HG02759 (cell line): ENCODE measurements at regions not wholly inside any gene's neighbourhood (a gene's known extent, or its start where the extent isn't known, plus 50 kb on each side); places are given as distances from the start of the nearest gene placed in this dataset.
"Not testable (repeated sequence)": the region's sequence is repeated elsewhere in the genome, so short reads cannot be mapped to it uniquely, and the experiment has no call there.

ENCODE experiments used
- ATAC-seq: cut with Tn5 transposase; IDR thresholded peaks from one replicate; pipeline ENCODE4 v1.9.1; 2021; ENCODE audit warnings: mild to moderate bottlenecking, moderate library complexity; ENCODE audit not compliant: unreplicated experiment

DNA sequence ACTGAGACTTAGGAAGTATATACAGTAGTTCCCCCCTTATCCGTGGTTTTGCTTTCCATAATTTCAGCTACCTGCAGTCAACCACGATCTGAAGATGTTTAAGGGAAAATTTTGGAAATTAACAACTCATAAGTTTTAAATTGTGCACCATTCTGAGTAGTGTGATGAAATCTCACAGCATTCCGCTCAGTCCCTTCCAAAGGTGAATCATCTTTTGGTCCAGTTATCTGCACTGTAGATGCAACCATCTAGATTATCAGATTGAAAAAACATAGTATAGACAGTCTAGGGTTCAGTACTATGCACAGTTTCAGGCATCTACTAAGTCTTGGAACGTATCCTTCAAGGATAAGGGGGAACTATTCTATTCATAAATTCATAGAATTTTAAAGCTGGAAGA, 109.0 kb downstream of the ANXA3 start:
- no peak for ATAC-seq

GRCh38 chr4:78661086-78661690, 109.6 kb downstream of the ANXA3 start:
- ATAC-seq, result no peak

GRCh38 chr4:78661921-78662521, 110.5 kb downstream of the ANXA3 start:
- peak; percentile 85 for ATAC-seq

GRCh38 chr4:78662658-78663057, 111.1 kb downstream of the ANXA3 start:
- no peak for ATAC-seq

DNA sequence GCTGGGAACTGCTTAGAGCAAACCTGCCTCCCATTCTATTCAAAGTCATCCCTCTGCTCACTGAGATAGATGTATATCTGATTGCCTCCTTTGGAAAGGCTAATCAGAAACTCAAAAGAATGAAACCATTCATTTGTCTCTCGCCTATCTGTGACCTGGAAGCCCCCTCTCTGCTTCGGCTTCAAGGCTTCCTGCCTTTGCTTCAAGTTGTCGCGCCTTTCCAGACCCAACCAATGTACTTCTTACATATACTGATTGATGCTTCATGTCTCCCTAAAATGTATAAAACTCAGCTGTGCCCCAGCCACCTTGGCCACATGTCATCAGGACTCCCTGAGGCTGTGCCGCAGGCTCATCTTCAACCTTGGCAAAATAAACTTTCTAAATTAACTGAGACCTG, 111.9 kb upstream of the BMP2K start:
- ATAC-seq, result not testable (repeated sequence)

DNA sequence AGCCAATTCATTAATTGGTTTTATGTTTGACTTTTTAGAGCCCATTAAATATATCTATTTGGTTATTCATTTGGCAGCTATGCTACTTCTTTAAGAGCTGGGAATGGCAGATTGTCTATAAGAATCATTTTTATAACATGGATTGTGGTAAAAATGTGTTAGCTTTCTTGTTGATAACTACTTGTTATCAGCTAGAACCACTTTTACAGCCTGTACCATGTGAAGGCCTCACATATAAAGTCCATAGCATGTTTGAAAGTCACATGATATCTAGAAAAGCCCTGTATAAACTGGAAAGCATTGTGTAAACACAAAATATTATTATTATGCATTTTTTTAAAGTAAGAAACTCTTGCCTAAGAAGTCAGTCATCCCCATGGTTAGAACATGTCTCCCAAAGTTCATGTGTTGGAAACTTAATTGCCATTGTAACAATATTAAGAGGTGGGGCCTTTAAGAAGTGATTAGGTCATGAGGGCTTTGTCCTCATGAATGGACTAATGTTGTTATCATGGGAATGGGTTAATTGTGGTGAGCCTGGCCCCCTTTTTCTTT, 110.9 kb upstream of the BMP2K start:
- ATAC-seq, result no peak

- ATAC-seq, result no peak
These were observed 109.3 kb upstream of the BMP2K start for GRCh38 chr4:78666830-78667258.

GRCh38 chr4:78667325-78667724, 108.8 kb upstream of the BMP2K start:
- ATAC-seq, result peak; percentile 31

GRCh38 chr4:78667764-78668163, 108.4 kb upstream of the BMP2K start:
- ATAC-seq, result peak; percentile 94

GRCh38 chr4:78669453-78669852, 106.7 kb upstream of the BMP2K start:
- no peak for ATAC-seq

DNA sequence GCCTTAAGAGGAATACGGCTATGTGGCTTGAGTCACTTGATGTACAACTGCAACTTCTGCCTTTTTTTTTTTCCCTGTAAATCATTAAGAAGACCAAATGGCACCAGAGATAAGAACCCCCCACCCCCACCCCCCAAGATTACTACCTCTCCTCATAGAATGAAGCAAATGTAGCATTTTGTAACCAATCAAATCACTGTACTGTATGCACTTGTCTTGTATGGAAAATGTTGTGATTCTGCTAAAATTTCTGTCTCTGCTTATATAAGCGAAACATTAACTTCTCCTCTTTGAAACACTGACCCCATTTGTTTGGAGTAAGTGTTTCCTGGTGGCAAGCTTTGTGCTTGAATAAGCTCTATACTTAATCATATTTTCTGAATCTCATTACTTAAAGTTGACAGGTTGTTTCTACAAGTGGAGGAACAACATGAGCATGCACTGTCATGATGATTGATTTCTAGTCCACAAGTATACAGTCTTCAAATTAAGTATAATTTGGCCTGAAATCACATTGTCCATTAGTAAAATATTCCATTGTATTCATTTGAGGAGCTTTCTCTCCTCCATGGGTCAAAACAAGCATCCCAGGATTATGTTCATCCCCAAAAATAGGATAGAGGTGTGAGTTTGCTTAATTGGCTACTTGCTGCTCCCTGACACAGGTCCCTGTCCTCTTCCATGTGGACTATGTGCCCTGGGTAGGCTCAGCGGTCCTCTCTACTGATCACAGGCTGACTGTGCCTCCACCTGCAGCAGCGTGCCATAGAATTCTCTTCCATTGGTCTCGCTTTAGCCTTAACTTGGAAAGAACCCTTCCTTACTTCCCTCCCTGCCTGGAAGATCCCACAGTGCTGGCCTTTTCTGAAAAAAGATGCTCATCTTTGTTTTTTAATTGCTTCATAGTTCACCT, 104.0 kb upstream of the BMP2K start:
- ATAC-seq, result no peak

GRCh38 chr4:78673337-78673736, 102.8 kb upstream of the BMP2K start:
- no peak for ATAC-seq

GRCh38 chr4:78675325-78675724, 100.8 kb upstream of the BMP2K start:
- no peak for ATAC-seq

GRCh38 chr4:78682070-78682469, 94.1 kb upstream of the BMP2K start:
- no peak for ATAC-seq

GRCh38 chr4:78683352-78683751, 92.8 kb upstream of the BMP2K start:
- no peak for ATAC-seq

DNA sequence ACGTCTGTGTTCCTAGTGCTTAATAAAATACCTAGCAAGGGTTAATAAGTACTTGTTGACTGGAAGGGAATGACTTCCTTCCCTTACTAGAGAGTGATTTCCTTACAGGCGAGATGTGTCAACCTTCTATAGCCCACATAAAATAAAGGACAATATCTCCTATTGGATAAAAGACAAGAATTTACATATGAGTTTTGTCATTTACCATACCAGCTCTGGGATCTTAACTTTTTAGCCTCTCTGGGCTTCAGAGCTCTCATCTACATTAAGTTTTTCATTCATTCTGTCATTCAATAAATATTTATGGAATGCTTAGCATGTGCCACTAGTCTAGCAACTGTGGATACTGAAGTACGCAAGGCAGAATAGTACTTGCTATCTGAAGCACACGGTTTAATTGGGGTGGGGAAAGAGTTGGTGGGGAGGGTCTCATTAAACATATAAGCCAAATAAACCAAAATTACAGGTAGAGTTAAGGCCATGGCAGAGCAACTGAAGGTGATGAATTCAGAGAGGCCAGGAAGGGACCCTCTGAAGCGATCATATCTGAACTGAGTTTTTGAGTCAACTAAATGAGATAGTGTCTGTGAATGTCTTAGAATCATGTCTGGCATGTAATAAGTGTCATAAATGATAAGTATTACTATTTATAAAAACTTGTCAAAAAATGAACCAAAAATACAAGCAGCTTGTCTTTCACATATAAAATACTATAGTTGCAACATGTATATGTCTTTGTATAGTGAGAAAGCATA, 91.6 kb upstream of the BMP2K start:
- no peak for ATAC-seq

- ATAC-seq, result no peak
These were observed 88.3 kb upstream of the BMP2K start for GRCh38 chr4:78687818-78688217.

DNA sequence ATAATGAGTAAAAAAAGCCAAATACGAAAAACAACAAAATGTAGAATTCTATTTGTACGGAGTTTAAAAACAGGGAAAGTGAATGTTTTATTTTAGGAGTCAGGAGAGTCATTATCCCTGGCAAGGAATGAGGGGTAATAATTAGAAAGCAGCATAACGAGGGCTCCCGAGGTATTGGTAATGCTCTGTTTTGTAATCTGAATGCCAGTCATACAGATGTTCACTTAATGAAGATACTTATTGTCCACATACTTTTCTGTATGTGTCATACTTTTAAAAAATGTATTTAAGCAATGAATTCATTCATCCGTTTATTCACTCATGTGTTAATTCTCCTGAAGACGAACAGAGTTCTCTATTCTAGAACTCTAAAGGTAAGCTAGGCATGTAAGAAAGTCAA, 87.8 kb upstream of the BMP2K start:
- ATAC-seq, result no peak

- no peak for ATAC-seq
These were observed 86.9 kb upstream of the BMP2K start for GRCh38 chr4:78689261-78689660.

- ATAC-seq, result no peak
These were observed 86.3 kb upstream of the BMP2K start for GRCh38 chr4:78689700-78690323.
